ENCODE measurements at regions not wholly inside any gene's neighbourhood (a gene's known extent, or its start where the extent isn't known, plus 50 kb on each side); places are given as distances from the start of the nearest gene placed in this dataset.

- no peak for TF ChIP-seq CTCF (conservative IDR thresholded peaks at IDR 0.05)
- no peak for TF ChIP-seq ZFX (IDR thresholded peaks at IDR 0.05)
Observed at GRCh38 chr13:40207001-40207478, 459.4 kb downstream of the FOXO1 start.

Measured in C4-2B (cell line).